ENCODE measurements at regions not wholly inside any gene's neighbourhood (a gene's known extent, or its start where the extent isn't known, plus 50 kb on each side); places are given as distances from the start of the nearest gene placed in this dataset.

GRCh38 chr2:219897456-219897855 lies 270.0 kb downstream of the SLC4A3 start:
- no peaks in the 10 kb centered on the region for H3K9me3 ChIP-seq
- DNase-seq (ENCODE audit: low spot score in 2 of 2), result no peak
- H3K4me3 ChIP-seq, result no peak overlapping the region
- H3K36me3 ChIP-seq, result no peaks in the 10 kb centered on the region
- 50 to 55% methylated on average over 3 of the region's 3 CpGs for WGBS, 2 donors
- no peak for TF ChIP-seq EP300 (IDR thresholded peaks at IDR 0.05)
- TF ChIP-seq POLR2A (IDR thresholded peaks at IDR 0.05), result no peak
- TF ChIP-seq CTCF (IDR thresholded peaks at IDR 0.05), result no peak
- H3K27me3 ChIP-seq, result no peaks in the 10 kb centered on the region
- H3K4me1 ChIP-seq, result no peaks in the 10 kb centered on the region
- no peak overlapping the region for H3K27ac ChIP-seq

GRCh38 chr2:219901155-219901554 lies 273.7 kb downstream of the SLC4A3 start:
- TF ChIP-seq CTCF (IDR thresholded peaks at IDR 0.05), result no peak
- TF ChIP-seq EP300 (IDR thresholded peaks at IDR 0.05), result no peak
- no peak for TF ChIP-seq POLR2A (IDR thresholded peaks at IDR 0.05)
- no peak for DNase-seq (ENCODE audit: low spot score in 2 of 2)
- no peaks in the 10 kb centered on the region for H3K9me3 ChIP-seq
- H3K4me3 ChIP-seq, result no peak overlapping the region
- no peaks in the 10 kb centered on the region for H3K36me3 ChIP-seq
- no peaks in the 10 kb centered on the region for H3K27me3 ChIP-seq
- 79 to 87% methylated on average over 7 of the region's 7 CpGs for WGBS, 2 donors
- no peaks in the 10 kb centered on the region for H3K4me1 ChIP-seq
- H3K27ac ChIP-seq, result no peak overlapping the region

- Histone ChIP-seq H3K9me3 (no peaks in the 10 kb centered on the region), H3K27me3 (no peaks in the 10 kb centered on the region), H3K27ac (no peak overlapping the region), H3K4me3 (no peak overlapping the region), H3K4me1 (no peaks in the 10 kb centered on the region), H3K36me3 (no peaks in the 10 kb centered on the region)
- DNase-seq (ENCODE audit: low spot score in 2 of 2), result no peak
- 42 to 52% methylated on average over 10 of the region's 10 CpGs for WGBS, 2 donors
- TF ChIP-seq POLR2A (IDR thresholded peaks at IDR 0.05) (no peak), EP300 (IDR thresholded peaks at IDR 0.05) (no peak), CTCF (IDR thresholded peaks at IDR 0.05) (no peak)
Measured at GRCh38 chr2:219902891-219903552, 275.6 kb downstream of the SLC4A3 start.

GRCh38 chr2:219905640-219906039 lies 278.2 kb downstream of the SLC4A3 start:
- Histone ChIP-seq H3K4me1 (no peaks in the 10 kb centered on the region), H3K9me3 (no peaks in the 10 kb centered on the region), H3K27ac (no peak overlapping the region), H3K4me3 (no peak overlapping the region), H3K36me3 (no peaks in the 10 kb centered on the region), H3K27me3 (no peaks in the 10 kb centered on the region)
- 87 to 88% methylated on average over 2 of the region's 2 CpGs for WGBS, 2 donors
- TF ChIP-seq EP300 (IDR thresholded peaks at IDR 0.05) (no peak), POLR2A (IDR thresholded peaks at IDR 0.05) (no peak), CTCF (IDR thresholded peaks at IDR 0.05) (no peak)
- no peak for DNase-seq (ENCODE audit: low spot score in 2 of 2)

- Histone ChIP-seq H3K27me3 (no peaks in the 10 kb centered on the region), H3K36me3 (no peaks in the 10 kb centered on the region), H3K4me3 (no peak overlapping the region), H3K27ac (no peak overlapping the region), H3K9me3 (no peaks in the 10 kb centered on the region), H3K4me1 (no peaks in the 10 kb centered on the region)
- DNase-seq (ENCODE audit: low spot score in 2 of 2), result no peak
- TF ChIP-seq EP300 (IDR thresholded peaks at IDR 0.05) (no peak), CTCF (IDR thresholded peaks at IDR 0.05) (no peak), POLR2A (IDR thresholded peaks at IDR 0.05) (no peak)
- whole genome bisulfite sequencing, 2 donors, result 51 to 52% methylated on average over 7 of the region's 7 CpGs
Measured at GRCh38 chr2:219906114-219907010, 278.9 kb downstream of the SLC4A3 start.
